Transverse colon (tissue), 4 donors: ENCODE measurements at regions not wholly inside any gene's neighbourhood (a gene's known extent, or its start where the extent isn't known, plus 50 kb on each side); places are given as distances from the start of the nearest gene placed in this dataset.

Experiments
- DNase-seq: peaks from one replicate; pipeline ENCODE4 v3.0.0-alpha.2; 2019
- H3K27ac ChIP-seq, 4 donors: fragments of 200-600 bp; sonication (generic); 2 replicates each; pipeline ENCODE4 v1.5.1; 2016 to 2018; ENCODE audit warnings: inconsistent platforms in 4 of 4
- H3K27me3 ChIP-seq: fragments of 200-600 bp; sonication (generic); 2 replicates; pipeline ENCODE4 v1.5.1; 2017; ENCODE audit warnings: inconsistent platforms
- H3K36me3 ChIP-seq, 4 donors: fragments of 200-600 bp; sonication (generic); 2 replicates each; pipeline ENCODE4 v1.5.1; 2017 to 2019; ENCODE audit warnings: inconsistent platforms in 4 of 4
- H3K4me1 ChIP-seq, 4 donors: fragments of 200-600 bp; sonication (generic); 2 replicates each; pipeline ENCODE4 v1.5.1; 2017 to 2020; ENCODE audit warnings: inconsistent platforms in 4 of 4
- H3K4me3 ChIP-seq, 4 donors: fragments of 200-600 bp; sonication (generic); 1 replicate in 1 of 4; 2 replicates in 3 of 4; pipeline versions ENCODE4 v1.5.1 to v1.6.1; 2017 to 2019; ENCODE audit warnings: inconsistent platforms in 4 of 4
- H3K9me3 ChIP-seq, 2 donors: fragments of 200-600 bp; sonication (generic); 2 replicates each; pipeline ENCODE4 v1.5.1; 2017 to 2019; ENCODE audit warnings: inconsistent platforms in 2 of 2
- EP300 ChIP-seq: sonication (generic); formaldehyde crosslinking; IDR thresholded peaks from one replicate; pipeline ENCODE4 v1.6.1; 2017; ENCODE audit warnings: antibody characterized with exemption, low read depth
- POLR2A ChIP-seq: fragments of 450-650 bp; IDR thresholded peaks from one replicate; pipeline ENCODE4 v1.6.1; 2016; ENCODE audit warnings: antibody characterized with exemption, mild to moderate bottlenecking, moderate library complexity
- POLR2AphosphoS5 ChIP-seq, 3 donors: sonication (generic); formaldehyde crosslinking; IDR thresholded peaks; one replicate each; pipeline ENCODE4 v1.6.1; 2016; ENCODE audit warnings: antibody characterized with exemption in 3 of 3
- WGBS, 2 donors: methylation state at CpG; one replicate each; pipeline ENCODE4 v1.1.5; 2018; ENCODE audit warnings: low coverage in 1 of 2; 5-methylcytosine and 5-hydroxymethylcytosine counted together
- in situ Hi-C, 4 donors: fragments of 200-750 bp; cut with MboI; loops; one replicate each; pipeline versions ENCODE4 v1.15.0 to v1.15.1; 2017; ENCODE audit warnings: low sequenced_read_pairs in 3 of 4, low pct_ligation_motif_present in 1 of 4, low pct_unique_long_range_greater_than_20kb in 1 of 4
- intact Hi-C: fragments of 100-400 bp; cut with DNase I; formaldehyde crosslinking; loops from one replicate; pipeline ENCODE4 v1.15.1; 2023; ENCODE audit warnings: low total_unique reads
- TF ChIP-seq, protein P1 (sequence below), 5 experiments: fragments of 200-600 bp in 3 of 5; fragments of 450-650 bp in 2 of 5; sonication (generic) in 3 of 5; IDR thresholded peaks; 1 replicate in 2 of 5; 2 replicates in 3 of 5; pipeline ENCODE4 v1.5.1; 2016 to 2017; ENCODE audit warnings: antibody characterized with exemption in 5 of 5, inconsistent platforms in 3 of 5, mild to moderate bottlenecking in 2 of 5, moderate library complexity in 1 of 5

DNA sequence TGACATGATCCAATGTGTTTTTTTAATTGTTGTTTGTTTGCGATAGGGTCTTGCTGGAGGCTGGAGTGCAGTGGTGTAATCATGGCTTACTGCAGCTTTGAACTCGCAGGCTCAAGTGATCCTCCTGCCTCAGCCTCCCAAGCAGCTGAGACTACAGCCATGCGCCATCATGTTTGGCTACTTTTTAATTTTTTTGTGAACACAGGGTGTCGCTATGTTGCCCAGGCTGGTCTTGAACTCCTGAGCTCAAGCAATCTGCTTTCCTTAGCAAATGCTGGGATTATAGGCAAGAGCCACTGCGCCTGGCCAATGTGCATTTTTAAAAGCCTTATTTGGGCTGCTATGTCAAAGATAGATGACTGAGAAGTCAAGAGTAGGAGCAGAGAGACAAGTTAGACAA lies 123.0 kb downstream of the EDEM1 start:
- in situ Hi-C loops: no loop called here
- 98 to 100% methylated on average over 3 to 5 of the region's 5 CpGs for WGBS, 2 donors

DNA sequence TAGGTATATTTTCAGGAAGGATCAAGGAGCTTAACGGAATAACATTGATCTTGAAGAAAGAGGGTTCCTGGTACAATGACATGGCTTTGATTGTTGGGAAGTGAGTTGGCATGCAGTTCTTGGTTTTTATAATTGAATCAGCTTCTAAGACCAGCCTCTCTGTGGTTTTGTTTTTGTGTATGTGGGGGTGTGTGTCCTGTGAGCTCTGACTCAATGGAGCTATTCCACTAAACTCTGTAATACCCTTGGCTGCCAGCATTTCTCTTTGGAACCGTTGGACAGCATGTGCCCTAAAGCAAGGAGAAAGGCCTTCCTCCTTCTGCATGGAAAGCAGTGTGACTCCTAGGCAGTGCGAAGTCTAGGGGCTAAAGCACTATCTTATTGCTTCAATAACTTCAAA lies 124.8 kb downstream of the EDEM1 start:
- TF ChIP-seq, protein P1, sequence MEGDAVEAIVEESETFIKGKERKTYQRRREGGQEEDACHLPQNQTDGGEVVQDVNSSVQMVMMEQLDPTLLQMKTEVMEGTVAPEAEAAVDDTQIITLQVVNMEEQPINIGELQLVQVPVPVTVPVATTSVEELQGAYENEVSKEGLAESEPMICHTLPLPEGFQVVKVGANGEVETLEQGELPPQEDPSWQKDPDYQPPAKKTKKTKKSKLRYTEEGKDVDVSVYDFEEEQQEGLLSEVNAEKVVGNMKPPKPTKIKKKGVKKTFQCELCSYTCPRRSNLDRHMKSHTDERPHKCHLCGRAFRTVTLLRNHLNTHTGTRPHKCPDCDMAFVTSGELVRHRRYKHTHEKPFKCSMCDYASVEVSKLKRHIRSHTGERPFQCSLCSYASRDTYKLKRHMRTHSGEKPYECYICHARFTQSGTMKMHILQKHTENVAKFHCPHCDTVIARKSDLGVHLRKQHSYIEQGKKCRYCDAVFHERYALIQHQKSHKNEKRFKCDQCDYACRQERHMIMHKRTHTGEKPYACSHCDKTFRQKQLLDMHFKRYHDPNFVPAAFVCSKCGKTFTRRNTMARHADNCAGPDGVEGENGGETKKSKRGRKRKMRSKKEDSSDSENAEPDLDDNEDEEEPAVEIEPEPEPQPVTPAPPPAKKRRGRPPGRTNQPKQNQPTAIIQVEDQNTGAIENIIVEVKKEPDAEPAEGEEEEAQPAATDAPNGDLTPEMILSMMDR (IDR thresholded peaks at IDR 0.05): no peak
- TF ChIP-seq POLR2AphosphoS5 (IDR thresholded peaks at IDR 0.05): no peak
- no peak for TF ChIP-seq EP300
- TF ChIP-seq POLR2A: no peak
- no peak overlapping the region for H3K27ac ChIP-seq
- intact Hi-C loops (no loop called here), in situ Hi-C loops (no loop called here)
- no peaks in the 10 kb centered on the region for H3K27me3 ChIP-seq
- WGBS, 2 donors: 79 to 86% methylated on average over 3 of the region's 3 CpGs
- no peaks in the 10 kb centered on the region for H3K36me3 ChIP-seq
- no peak overlapping the region for H3K4me3 ChIP-seq
- DNase-seq: no peak
- peaks cover 0 to 6% (median 0%) of the 10 kb centered on the region in 4 donors for H3K4me1 ChIP-seq
- no peaks in the 10 kb centered on the region for H3K9me3 ChIP-seq

More for the DNA sequence above, 123.0 kb downstream of the EDEM1 start:
- no peaks in the 10 kb centered on the region for H3K36me3 ChIP-seq
- H3K27me3 ChIP-seq: no peaks in the 10 kb centered on the region
- peaks cover 0 to 6% (median under 1%) of the 10 kb centered on the region in 4 donors for H3K4me1 ChIP-seq
- H3K9me3 ChIP-seq: no peaks in the 10 kb centered on the region
- no peak for DNase-seq
- no peak for TF ChIP-seq POLR2AphosphoS5 (IDR thresholded peaks at IDR 0.05)
- TF ChIP-seq EP300: no peak
- TF ChIP-seq POLR2A: no peak
- TF ChIP-seq, protein P1 (IDR thresholded peaks at IDR 0.05): no peak
- no peak overlapping the region for H3K27ac ChIP-seq
- intact Hi-C loops: no loop called here
- no peak overlapping the region for H3K4me3 ChIP-seq

DNA sequence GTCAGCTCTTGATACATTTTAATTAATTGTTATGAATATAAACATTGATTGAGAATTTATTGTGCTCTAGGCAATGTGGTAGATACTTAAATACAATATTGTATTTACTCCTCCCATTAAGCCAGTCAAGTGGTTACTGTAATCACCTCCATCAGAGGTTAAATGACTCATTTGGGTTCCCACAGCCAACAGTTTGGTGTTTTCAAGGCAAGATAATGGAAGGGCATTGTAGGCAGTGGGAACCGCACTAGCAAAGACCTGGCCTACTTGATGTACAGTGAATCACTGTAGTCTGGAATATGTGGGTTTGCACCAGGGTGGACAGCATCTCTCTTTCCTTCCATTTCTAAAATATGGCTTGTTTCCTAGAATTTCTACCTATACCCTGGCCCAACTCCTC lies 127.4 kb downstream of the EDEM1 start:
- in situ Hi-C loops (no loop called here), intact Hi-C loops (no loop called here)
- Histone ChIP-seq H3K27me3 (no peaks in the 10 kb centered on the region), H3K36me3 (no peaks in the 10 kb centered on the region), H3K27ac (no peak overlapping the region), H3K4me3 (no peak overlapping the region), H3K9me3 (no peaks in the 10 kb centered on the region), H3K4me1 (no peaks in the 10 kb centered on the region)
- WGBS, 2 donors: 89% methylated on average over 1 of the region's 1 CpG; no CpG with 5 or more reads in 1 of the 2 donors
- TF ChIP-seq POLR2A (no peak), EP300 (no peak), POLR2AphosphoS5 (IDR thresholded peaks at IDR 0.05) (no peak)
- TF ChIP-seq, protein P1 (IDR thresholded peaks at IDR 0.05): no peak
- no peak for DNase-seq

DNA sequence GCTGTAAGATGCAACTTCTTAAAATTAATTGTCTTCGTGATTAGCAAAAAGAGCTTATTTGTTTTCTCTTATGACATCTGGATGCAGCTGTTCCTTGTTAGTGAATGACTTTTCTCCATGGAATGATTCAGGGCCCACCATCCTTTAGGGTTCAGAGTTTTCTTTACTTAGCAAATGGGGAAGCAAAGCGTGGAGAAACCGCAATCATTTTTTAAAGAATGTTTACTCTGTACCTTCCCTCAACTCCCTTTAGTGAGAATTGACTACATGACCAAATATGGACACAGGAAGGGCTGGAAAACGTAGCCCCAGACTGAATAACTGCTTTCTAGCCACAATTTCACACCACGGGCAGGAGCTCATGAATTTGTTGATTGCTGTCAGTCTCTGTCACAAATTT lies 130.1 kb downstream of the EDEM1 start:
- H3K4me3 ChIP-seq: no peak overlapping the region
- no peak for DNase-seq
- H3K4me1 ChIP-seq: no peaks in the 10 kb centered on the region
- intact Hi-C loops (no loop called here), in situ Hi-C loops (no loop called here)
- no peaks in the 10 kb centered on the region for H3K9me3 ChIP-seq
- TF ChIP-seq, protein P1 (IDR thresholded peaks at IDR 0.05): no peak
- TF ChIP-seq POLR2AphosphoS5 (IDR thresholded peaks at IDR 0.05) (no peak), POLR2A (no peak), EP300 (no peak)
- WGBS, 2 donors: 32 to 40% methylated on average over 2 to 5 of the region's 5 CpGs
- no peak overlapping the region for H3K27ac ChIP-seq
- no peaks in the 10 kb centered on the region for H3K27me3 ChIP-seq
- H3K36me3 ChIP-seq: no peaks in the 10 kb centered on the region
